Astrocyte (in vitro differentiated cells and primary cell): ENCODE measurements at regions not wholly inside any gene's neighbourhood (a gene's known extent, or its start where the extent isn't known, plus 50 kb on each side); places are given as distances from the start of the nearest gene placed in this dataset.

Experiments
- DNase-seq: peaks from one replicate; pipeline ENCODE4 v3.0.0-alpha.2; 2010; ENCODE audit warnings: low read depth
- FAIRE-seq: peaks from 2 replicates; lab custom pipeline; 2011; peaks lifted over from hg19 to GRCh38; lab: Jason Lieb, UNC
- H2AFZ ChIP-seq: 2 replicates; pipeline ENCODE4 v1.6.0; 2012; ENCODE audit warnings: low read depth, low read length, inconsistent platforms
- H3K27ac ChIP-seq: 2 replicates; pipeline ENCODE4 v1.5.1; 2011; ENCODE audit warnings: low read depth, low read length, inconsistent platforms
- H3K27me3 ChIP-seq: 2 replicates; pipeline ENCODE4 v1.6.0; 2011; ENCODE audit warnings: low read length, inconsistent platforms; ENCODE audit not compliant: insufficient read depth
- H3K36me3 ChIP-seq: 2 replicates; pipeline ENCODE4 v1.5.1; 2011; ENCODE audit warnings: low read length, inconsistent platforms; ENCODE audit not compliant: insufficient read depth
- H3K4me1 ChIP-seq: 2 replicates; pipeline ENCODE4 v1.5.1; 2011; ENCODE audit warnings: low read length, inconsistent platforms; ENCODE audit not compliant: insufficient read depth
- H3K4me2 ChIP-seq: 2 replicates; pipeline ENCODE4 v1.6.0; 2012; ENCODE audit warnings: low read length, inconsistent platforms
- H3K4me3 ChIP-seq: 2 replicates; pipeline ENCODE4 v1.5.1; 2011; ENCODE audit warnings: low read depth, mild to moderate bottlenecking, low read length, inconsistent platforms; ENCODE audit not compliant: insufficient read depth
- H3K79me2 ChIP-seq: 2 replicates; pipeline ENCODE4 v1.6.0; 2012; ENCODE audit warnings: mild to moderate bottlenecking, low read length, inconsistent platforms; ENCODE audit not compliant: insufficient read depth
- H3K9ac ChIP-seq: 2 replicates; pipeline ENCODE4 v1.6.0; 2012; ENCODE audit warnings: mild to moderate bottlenecking, low read length, inconsistent platforms
- H3K9me3 ChIP-seq: 2 replicates; pipeline ENCODE4 v1.5.1; 2012; ENCODE audit warnings: low read depth, mild to moderate bottlenecking, low read length, inconsistent platforms; ENCODE audit not compliant: insufficient read depth
- H4K20me1 ChIP-seq: 2 replicates; pipeline ENCODE4 v1.6.0; 2012; ENCODE audit warnings: low read length, inconsistent platforms; ENCODE audit not compliant: insufficient read depth
- H3K27ac Mint-ChIP-seq: one replicate; pipeline ENCODE4 v1.8.0; 2021; ENCODE audit warnings: mild to moderate bottlenecking, mixed read lengths; ENCODE audit not compliant: unreplicated experiment
- H3K27me3 Mint-ChIP-seq: one replicate; pipeline ENCODE4 v1.8.0; 2021; ENCODE audit warnings: low read depth, mixed read lengths; ENCODE audit not compliant: unreplicated experiment
- H3K36me3 Mint-ChIP-seq: one replicate; pipeline ENCODE4 v1.8.0; 2021; ENCODE audit warnings: low read depth, mixed read lengths; ENCODE audit not compliant: unreplicated experiment
- H3K4me1 Mint-ChIP-seq: one replicate; pipeline ENCODE4 v1.8.0; 2021; ENCODE audit warnings: low read depth, mixed read lengths; ENCODE audit not compliant: unreplicated experiment
- H3K4me3 Mint-ChIP-seq: one replicate; pipeline ENCODE4 v1.8.0; 2021; ENCODE audit warnings: mild to moderate bottlenecking, moderate library complexity, mixed read lengths; ENCODE audit not compliant: unreplicated experiment
- H3K9me3 Mint-ChIP-seq: one replicate; pipeline ENCODE4 v1.8.0; 2021; ENCODE audit warnings: mild to moderate bottlenecking, mixed read lengths; ENCODE audit not compliant: unreplicated experiment
- EZH2 ChIP-seq: IDR thresholded peaks from 2 replicates; pipeline ENCODE4 v1.6.1; 2012; ENCODE audit warnings: mild to moderate bottlenecking, low read length, inconsistent platforms; ENCODE audit not compliant: insufficient read depth
- TF ChIP-seq, protein P1 (sequence below): IDR thresholded peaks from 2 replicates; pipeline ENCODE4 v1.5.1; 2011; ENCODE audit warnings: low read depth, mild to moderate bottlenecking, inconsistent platforms, low read length, moderate library complexity; ENCODE audit not compliant: insufficient read depth

DNA sequence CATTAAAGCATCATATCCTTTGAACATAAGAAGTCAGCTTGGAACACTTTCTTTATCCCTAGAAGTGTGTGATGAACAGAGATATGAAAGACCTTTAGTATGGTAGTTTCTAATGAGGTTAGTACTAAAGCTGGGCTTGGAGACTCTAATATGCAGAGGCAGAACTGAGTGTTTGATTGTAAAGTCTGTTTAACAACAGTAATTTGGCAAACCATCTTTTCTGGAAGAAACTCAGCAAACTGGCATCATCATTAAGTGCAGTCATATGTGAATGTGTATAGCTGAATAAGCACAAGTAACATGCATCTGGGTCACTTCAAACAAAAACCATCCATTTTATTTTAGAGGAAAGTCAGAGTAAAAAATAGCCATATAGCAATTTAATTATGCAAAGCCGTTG is 385.9 kb upstream of the MAD2L1 start:
- peaks cover 5% of the 10 kb centered on the region for H3K4me1 Mint-ChIP-seq
- H2AFZ ChIP-seq, result no peak overlapping the region
- H3K27me3 ChIP-seq, result no peaks in the 10 kb centered on the region
- H3K4me2 ChIP-seq, result no peak overlapping the region
- no peak overlapping the region for H3K27ac Mint-ChIP-seq
- no peaks in the 10 kb centered on the region for H3K36me3 ChIP-seq
- TF ChIP-seq EZH2, result no peak
- TF ChIP-seq, protein P1, sequence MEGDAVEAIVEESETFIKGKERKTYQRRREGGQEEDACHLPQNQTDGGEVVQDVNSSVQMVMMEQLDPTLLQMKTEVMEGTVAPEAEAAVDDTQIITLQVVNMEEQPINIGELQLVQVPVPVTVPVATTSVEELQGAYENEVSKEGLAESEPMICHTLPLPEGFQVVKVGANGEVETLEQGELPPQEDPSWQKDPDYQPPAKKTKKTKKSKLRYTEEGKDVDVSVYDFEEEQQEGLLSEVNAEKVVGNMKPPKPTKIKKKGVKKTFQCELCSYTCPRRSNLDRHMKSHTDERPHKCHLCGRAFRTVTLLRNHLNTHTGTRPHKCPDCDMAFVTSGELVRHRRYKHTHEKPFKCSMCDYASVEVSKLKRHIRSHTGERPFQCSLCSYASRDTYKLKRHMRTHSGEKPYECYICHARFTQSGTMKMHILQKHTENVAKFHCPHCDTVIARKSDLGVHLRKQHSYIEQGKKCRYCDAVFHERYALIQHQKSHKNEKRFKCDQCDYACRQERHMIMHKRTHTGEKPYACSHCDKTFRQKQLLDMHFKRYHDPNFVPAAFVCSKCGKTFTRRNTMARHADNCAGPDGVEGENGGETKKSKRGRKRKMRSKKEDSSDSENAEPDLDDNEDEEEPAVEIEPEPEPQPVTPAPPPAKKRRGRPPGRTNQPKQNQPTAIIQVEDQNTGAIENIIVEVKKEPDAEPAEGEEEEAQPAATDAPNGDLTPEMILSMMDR, result no peak
- FAIRE-seq (no peak), DNase-seq (no peak)
- no peaks in the 10 kb centered on the region for H4K20me1 ChIP-seq
- H3K9ac ChIP-seq, result no peak overlapping the region
- H3K4me3 Mint-ChIP-seq, result no peak overlapping the region
- H3K4me1 ChIP-seq, result no peaks in the 10 kb centered on the region
- H3K27ac ChIP-seq, result no peak overlapping the region
- H3K4me3 ChIP-seq, result no peak overlapping the region
- no peaks in the 10 kb centered on the region for H3K9me3 ChIP-seq
- no peaks in the 10 kb centered on the region for H3K9me3 Mint-ChIP-seq
- H3K79me2 ChIP-seq, result no peaks in the 10 kb centered on the region
- no peaks in the 10 kb centered on the region for H3K27me3 Mint-ChIP-seq
- H3K36me3 Mint-ChIP-seq, result no peaks in the 10 kb centered on the region

DNA sequence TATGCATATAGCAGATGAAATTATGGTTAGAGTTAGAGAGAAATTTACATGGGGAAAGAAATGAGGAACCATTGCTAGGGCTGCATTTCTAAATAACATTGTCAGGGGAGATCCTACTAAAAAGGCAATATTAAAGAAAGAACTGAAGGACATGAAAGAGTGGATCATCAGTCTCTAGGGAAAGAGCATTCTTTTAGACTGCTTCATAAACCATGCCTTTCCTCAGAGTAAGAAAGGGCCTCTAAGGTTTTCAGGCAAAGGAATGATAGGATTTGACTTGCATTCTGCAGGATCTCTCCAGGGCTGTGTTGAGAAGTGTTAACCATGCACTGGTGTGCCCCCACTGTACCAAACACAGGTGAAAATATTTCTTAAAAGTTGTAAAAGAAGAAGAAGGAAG is 385.4 kb upstream of the MAD2L1 start:
- H3K27ac ChIP-seq, result no peak overlapping the region
- H4K20me1 ChIP-seq, result no peaks in the 10 kb centered on the region
- no peaks in the 10 kb centered on the region for H3K27me3 Mint-ChIP-seq
- no peak overlapping the region for H3K27ac Mint-ChIP-seq
- H3K4me3 Mint-ChIP-seq, result no peak overlapping the region
- no peak overlapping the region for H3K4me2 ChIP-seq
- FAIRE-seq, result no peak
- no peaks in the 10 kb centered on the region for H3K27me3 ChIP-seq
- no peak overlapping the region for H3K9ac ChIP-seq
- H3K36me3 ChIP-seq, result no peaks in the 10 kb centered on the region
- no peaks in the 10 kb centered on the region for H3K4me1 ChIP-seq
- H3K36me3 Mint-ChIP-seq, result no peaks in the 10 kb centered on the region
- no peaks in the 10 kb centered on the region for H3K9me3 ChIP-seq
- H3K79me2 ChIP-seq, result no peaks in the 10 kb centered on the region
- H3K4me3 ChIP-seq, result no peak overlapping the region
- H3K4me1 Mint-ChIP-seq, result peaks cover 5% of the 10 kb centered on the region
- no peak overlapping the region for H2AFZ ChIP-seq
- no peak for TF ChIP-seq EZH2
- TF ChIP-seq, protein P1, result no peak
- no peaks in the 10 kb centered on the region for H3K9me3 Mint-ChIP-seq
- no peak for DNase-seq

DNA sequence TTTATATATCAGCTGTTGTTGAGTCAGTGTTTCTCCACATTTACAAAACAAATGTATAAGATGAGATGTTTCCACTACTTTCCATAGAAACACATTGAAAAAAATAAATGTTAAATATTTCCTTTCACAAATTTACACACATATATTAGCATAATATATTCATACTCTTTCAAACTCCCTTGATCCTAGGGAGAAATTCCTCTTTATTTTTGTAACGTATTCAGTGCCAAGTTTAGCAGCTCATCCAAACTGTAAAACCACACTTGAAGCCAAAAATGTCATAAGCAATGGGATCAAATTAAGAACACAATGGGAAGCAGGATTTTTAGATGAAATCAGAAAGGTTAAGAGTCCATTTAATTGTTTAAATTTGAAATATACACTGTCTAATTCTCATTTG is 381.1 kb upstream of the MAD2L1 start:
- Mint-ChIP-seq H3K27me3 (no peaks in the 10 kb centered on the region), H3K27ac (no peak overlapping the region), H3K36me3 (no peaks in the 10 kb centered on the region), H3K4me3 (no peak overlapping the region), H3K9me3 (no peaks in the 10 kb centered on the region), H3K4me1 (peaks cover 8% of the 10 kb centered on the region)
- Histone ChIP-seq H4K20me1 (no peaks in the 10 kb centered on the region), H3K9ac (no peak overlapping the region), H3K36me3 (no peaks in the 10 kb centered on the region), H3K79me2 (no peaks in the 10 kb centered on the region), H3K4me2 (no peak overlapping the region), H2AFZ (no peak overlapping the region), H3K27me3 (no peaks in the 10 kb centered on the region), H3K4me3 (no peak overlapping the region), H3K27ac (no peak overlapping the region), H3K9me3 (no peaks in the 10 kb centered on the region), H3K4me1 (no peaks in the 10 kb centered on the region)
- no peak for TF ChIP-seq EZH2
- TF ChIP-seq, protein P1, result no peak
- FAIRE-seq (no peak), DNase-seq (no peak)
